Ureter (tissue), 1 donor: ENCODE measurements at regions not wholly inside any gene's neighbourhood (a gene's known extent, or its start where the extent isn't known, plus 50 kb on each side); places are given as distances from the start of the nearest gene placed in this dataset.
"Not testable (repeated sequence)": the region's sequence is repeated elsewhere in the genome, so short reads cannot be mapped to it uniquely, and the experiment has no call there.

Experiments
- DNase-seq: peaks from one replicate; pipeline ENCODE4 v3.0.0-alpha.2; 2020; ENCODE audit warnings: low spot score
- donor health status: DM: yes; HTN: yes; CAD: no.

GRCh38 chr3:182342252-182342651 is 451.1 kb upstream of the ATP11B start:
- no peak for DNase-seq

- not testable (repeated sequence) for DNase-seq
Measured at GRCh38 chr3:182344026-182344425, 449.3 kb upstream of the ATP11B start.

DNA sequence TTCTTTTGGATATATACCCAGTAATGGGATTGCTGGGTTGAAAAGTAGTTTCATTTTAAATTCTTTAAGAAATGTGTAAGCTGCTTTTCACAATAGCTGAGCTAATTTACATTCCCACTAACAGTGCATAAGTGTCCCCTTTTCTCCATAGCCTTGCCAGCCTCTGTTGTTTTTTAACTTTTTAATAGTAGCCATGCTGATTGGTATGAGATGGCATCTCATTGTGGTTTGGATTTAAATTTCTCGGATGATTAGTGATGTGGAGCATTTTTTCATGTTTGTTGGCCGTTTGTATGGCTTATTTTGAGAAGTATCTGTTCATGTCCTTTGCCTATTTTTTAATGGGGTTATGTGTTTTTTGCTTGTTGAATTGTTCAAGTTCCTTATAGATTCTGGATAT is 444.3 kb upstream of the ATP11B start:
- DNase-seq: no peak

DNA sequence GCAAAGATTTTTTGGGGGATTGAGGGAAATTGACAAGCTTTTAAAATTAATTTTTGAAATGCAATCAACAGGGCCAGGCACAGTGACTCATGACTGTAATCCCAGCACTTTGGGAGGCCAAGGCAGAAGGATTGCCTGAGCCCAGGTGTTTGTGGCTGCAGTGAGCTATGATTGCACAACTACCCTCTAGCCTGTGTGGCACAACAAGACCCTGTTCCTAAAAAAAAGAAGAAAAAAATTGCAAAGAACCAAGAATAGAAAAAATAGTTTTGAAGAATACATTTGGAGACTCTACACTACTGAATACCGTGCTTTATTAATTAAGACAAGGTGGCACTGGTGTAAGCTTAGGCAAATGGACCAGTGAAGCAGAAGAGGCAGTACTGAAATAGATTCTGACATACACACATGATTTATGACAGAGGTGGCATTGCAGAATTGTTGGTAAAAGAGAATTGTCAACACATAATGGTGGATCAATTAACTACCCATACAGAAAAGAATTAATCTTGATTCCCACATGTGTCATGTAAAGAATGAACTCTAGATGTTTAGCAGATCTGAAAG is 443.3 kb upstream of the ATP11B start:
- no peak for DNase-seq

- no peak for DNase-seq
Measured at GRCh38 chr3:182357928-182358327, 435.4 kb upstream of the ATP11B start.

DNA sequence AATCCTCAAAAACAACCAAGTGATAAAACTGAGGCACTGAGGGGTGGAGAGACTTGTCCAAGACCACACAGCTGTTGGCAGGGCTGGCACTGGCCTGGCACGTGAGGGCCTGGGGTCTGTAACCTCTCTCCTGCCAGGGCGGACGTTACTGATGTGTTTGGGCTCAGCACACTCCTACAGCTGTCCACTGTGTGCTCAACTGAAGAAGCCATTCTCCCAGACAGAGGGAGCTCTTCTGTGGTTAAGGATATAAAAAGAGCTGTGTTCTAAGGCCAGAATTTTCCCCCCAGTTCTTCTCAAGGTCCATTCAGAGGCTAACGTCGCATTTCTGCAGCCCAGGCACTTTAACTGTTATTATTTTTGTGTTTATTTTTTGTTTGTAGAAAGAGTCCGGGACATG is 429.0 kb upstream of the ATP11B start:
- DNase-seq: no peak

- DNase-seq: no peak
Measured at GRCh38 chr3:182364723-182365650, 428.3 kb upstream of the ATP11B start.

DNA sequence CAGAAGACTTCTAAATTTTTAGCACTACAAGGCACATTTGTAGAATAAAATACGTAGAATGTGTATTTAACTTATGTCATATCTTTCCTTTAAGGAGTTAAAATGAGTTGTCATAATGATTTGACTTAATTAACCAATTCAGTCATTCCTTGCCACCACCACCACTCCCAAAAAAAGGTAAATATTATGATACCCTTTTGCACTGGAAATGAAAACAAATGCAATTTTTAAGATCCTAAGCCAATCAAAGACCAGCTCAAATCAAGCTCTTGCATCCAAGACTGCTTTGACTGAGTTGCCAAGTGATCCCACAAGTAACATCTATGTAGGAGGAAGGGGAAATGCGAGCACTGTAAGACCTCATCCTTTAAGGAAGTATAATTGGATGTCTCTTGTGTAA is 426.6 kb upstream of the ATP11B start:
- DNase-seq: no peak

- DNase-seq: no peak
Measured at GRCh38 chr3:182369861-182370260, 423.4 kb upstream of the ATP11B start.

GRCh38 chr3:182370949-182371348 is 422.4 kb upstream of the ATP11B start:
- no peak for DNase-seq

GRCh38 chr3:182375916-182376315 is 417.4 kb upstream of the ATP11B start:
- DNase-seq: no peak

- no peak for DNase-seq
Measured at GRCh38 chr3:182382112-182382857, 411.0 kb upstream of the ATP11B start.

GRCh38 chr3:182384221-182384620 is 409.1 kb upstream of the ATP11B start:
- DNase-seq: no peak

- no peak for DNase-seq
Measured at GRCh38 chr3:182385356-182385755, 407.9 kb upstream of the ATP11B start.

- no peak for DNase-seq
Measured at GRCh38 chr3:182388506-182388905, 404.8 kb upstream of the ATP11B start.

- no peak for DNase-seq
Measured at GRCh38 chr3:182389071-182389815, 404.1 kb upstream of the ATP11B start.

DNA sequence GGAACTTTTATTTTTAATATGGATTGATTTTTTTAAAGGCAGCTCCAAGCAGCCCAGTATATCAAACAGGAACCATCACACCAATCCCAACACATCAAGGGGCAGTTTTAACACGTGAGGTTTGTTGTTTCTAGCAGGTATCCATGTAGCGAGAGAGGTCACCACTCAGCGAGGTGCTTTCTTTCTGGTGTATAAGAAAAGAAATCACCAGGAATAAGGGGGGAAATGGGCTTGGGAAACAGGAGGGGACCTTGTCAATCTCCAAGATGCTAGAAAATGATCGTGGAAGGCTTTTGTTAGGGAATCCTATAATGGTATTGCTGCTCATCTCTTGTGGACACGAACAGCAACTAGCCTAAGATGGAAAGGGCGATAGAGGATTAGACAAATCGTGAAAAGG is 402.9 kb upstream of the ATP11B start:
- DNase-seq: no peak

DNA sequence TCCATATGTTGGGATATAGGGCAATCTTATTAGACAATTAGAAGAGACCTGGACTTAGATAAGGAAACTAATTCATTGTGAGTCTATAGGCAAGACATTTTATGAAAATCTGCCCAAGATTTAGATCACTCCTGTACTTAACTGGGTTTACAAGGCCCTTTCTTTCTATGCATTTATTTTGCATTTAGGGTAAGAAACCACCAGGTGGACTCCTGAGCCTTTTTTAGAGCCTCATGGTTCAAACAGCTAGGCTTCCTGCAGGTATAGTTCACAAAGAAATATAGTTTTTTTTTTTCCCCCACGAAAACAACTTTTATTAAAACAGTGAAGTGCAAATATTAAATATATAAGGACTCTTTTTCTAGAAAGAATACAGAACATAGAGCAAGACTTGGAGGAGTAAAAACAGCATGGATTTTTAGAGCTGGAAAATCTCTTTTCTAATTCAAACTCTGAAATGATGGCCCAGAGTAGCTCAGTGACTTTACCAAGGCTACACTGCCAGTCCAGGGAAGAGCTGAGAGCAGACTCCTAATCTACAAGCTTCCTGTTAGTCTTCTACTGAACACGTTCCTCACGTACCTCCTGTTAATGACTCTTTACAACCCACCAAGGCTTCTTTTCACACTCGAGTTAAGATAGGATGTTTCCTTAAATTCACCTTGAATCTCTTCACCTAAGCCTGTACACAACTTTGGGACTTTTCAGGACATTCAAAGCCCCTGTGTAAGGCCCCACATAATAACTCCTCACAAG is 400.9 kb upstream of the ATP11B start:
- DNase-seq: no peak

GRCh38 chr3:182393151-182393550 is 400.2 kb upstream of the ATP11B start:
- no peak for DNase-seq

DNA sequence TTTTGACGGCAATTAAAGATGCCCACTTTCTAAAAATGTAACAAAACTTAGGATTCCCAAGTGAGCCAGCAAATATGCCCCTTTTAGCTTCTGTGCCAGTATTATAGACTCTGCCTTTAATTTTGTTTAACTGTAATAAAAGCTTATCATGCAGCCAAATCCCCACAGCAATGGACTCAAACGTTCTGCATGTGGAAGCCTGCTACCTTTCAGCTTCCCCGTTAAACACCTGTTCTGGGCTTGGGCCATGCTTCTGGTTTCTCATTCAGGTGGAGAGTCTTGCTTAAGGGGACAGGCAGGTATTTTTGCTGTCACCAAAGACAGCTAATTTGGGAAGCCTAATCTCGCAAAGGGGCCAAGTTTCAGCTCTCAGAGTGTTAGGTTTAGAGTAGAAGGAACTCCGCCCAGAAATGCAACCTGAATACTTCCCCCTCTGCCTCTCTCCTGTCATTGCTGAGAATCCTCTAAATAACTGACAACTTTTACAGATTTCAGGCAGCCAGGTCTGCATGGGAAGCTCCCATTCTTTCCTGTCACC is 399.4 kb upstream of the ATP11B start:
- no peak for DNase-seq

- no peak for DNase-seq
Measured at GRCh38 chr3:182397164-182397563, 396.1 kb upstream of the ATP11B start.
